Caco-2 (cell line): ENCODE measurements at regions not wholly inside any gene's neighbourhood (a gene's known extent, or its start where the extent isn't known, plus 50 kb on each side); places are given as distances from the start of the nearest gene placed in this dataset.

Experiments used
- BruUV-seq: library from RNA; stranded (reverse); fragments of 400-500 nt; replicated peaks from 2 replicates; lab custom pipeline; 2021; lab: Mats Ljungman, UMichigan
- CTCF ChIA-PET: fragments of 300-600 bp; sonication (Branson Sonifier 250); formaldehyde crosslinking; loops from one replicate; lab custom pipeline; 2022; ENCODE audit warnings: antibody characterized with exemption; lab: Charles Lee
- POLR2A ChIA-PET: fragments of 300-600 bp; sonication (Branson Sonifier 250); formaldehyde crosslinking; loops from one replicate; lab custom pipeline; 2022; ENCODE audit warnings: antibody characterized with exemption; lab: Charles Lee
- DNase-seq, 2 experiments: peaks; one replicate each; pipeline versions ENCODE4 v3.0.0 to v3.0.0-alpha.2; 2020 to 2022
- H3K27me3 ChIP-seq: replicated peaks from 2 replicates; pipeline ENCODE4 v1.6.0; 2011; ENCODE audit warnings: low read length; ENCODE audit not compliant: control insufficient read depth, insufficient read depth
- H3K36me3 ChIP-seq: 2 replicates; pipeline ENCODE4 v1.5.1; 2011; ENCODE audit warnings: low read length; ENCODE audit not compliant: control insufficient read depth, insufficient read depth
- H3K4me1 ChIP-seq: fragments of 250-450 bp; sonication (Bioruptor Pico); 2 replicates; pipeline ENCODE4 v1.5.1; 2020; ENCODE audit warnings: mild to moderate bottlenecking
- H3K4me3 ChIP-seq: 2 replicates; pipeline ENCODE4 v1.5.1; 2011; ENCODE audit warnings: low read depth, mild to moderate bottlenecking, control low read depth, low read length
- H3K9me3 ChIP-seq: fragments of 250-450 bp; sonication (Bioruptor Pico); 2 replicates; pipeline ENCODE4 v1.5.1; 2020; ENCODE audit warnings: mild to moderate bottlenecking, moderate library complexity
- H3K27ac Mint-ChIP-seq: one replicate; pipeline ENCODE4 v1.8.0; 2022; ENCODE audit warnings: mixed read lengths; ENCODE audit not compliant: unreplicated experiment
- H3K27me3 Mint-ChIP-seq: one replicate; pipeline ENCODE4 v1.8.0; 2022; ENCODE audit warnings: mixed read lengths; ENCODE audit not compliant: insufficient read depth, unreplicated experiment
- H3K36me3 Mint-ChIP-seq: one replicate; pipeline ENCODE4 v1.8.0; 2022; ENCODE audit warnings: mild to moderate bottlenecking, mixed read lengths; ENCODE audit not compliant: insufficient read depth, unreplicated experiment
- H3K4me1 Mint-ChIP-seq: one replicate; pipeline ENCODE4 v1.8.0; 2022; ENCODE audit warnings: low read depth, mixed read lengths; ENCODE audit not compliant: unreplicated experiment
- H3K4me3 Mint-ChIP-seq: one replicate; pipeline ENCODE4 v1.8.0; 2022; ENCODE audit warnings: mild to moderate bottlenecking, moderate library complexity, mixed read lengths; ENCODE audit not compliant: unreplicated experiment
- H3K9me3 Mint-ChIP-seq: one replicate; pipeline ENCODE4 v1.8.0; 2022; ENCODE audit warnings: mixed read lengths; ENCODE audit not compliant: unreplicated experiment
- CTCF ChIP-seq, 2 experiments: fragments of 200-600 bp in 1 of 2; IDR thresholded peaks; 1 replicate in 1 of 2; 2 replicates in 1 of 2; pipeline versions ENCODE4 v1.5.1 to v1.8.0; 2011 to 2022; ENCODE audit warnings: antibody characterized with exemption in 1 of 2, control low read depth in 1 of 2, inconsistent platforms in 1 of 2, low read depth in 1 of 2, low read length in 1 of 2, mild to moderate bottlenecking in 1 of 2, moderate library complexity in 1 of 2; ENCODE audit not compliant: insufficient read depth in 1 of 2, severe bottlenecking in 1 of 2, unreplicated experiment in 1 of 2
- intact Hi-C: fragments of 100-400 bp; cut with micrococcal nuclease; formaldehyde crosslinking; loops from one replicate; pipeline ENCODE4 v1.10.0; 2022; ENCODE audit not compliant: unreplicated experiment

- no peak for TF ChIP-seq CTCF (IDR thresholded peaks at IDR 0.05; ENCODE audit: insufficient read depth in 1 of 2, low read depth in 1 of 2, low read length in 1 of 2, severe bottlenecking in 1 of 2, unreplicated experiment in 1 of 2)
- Histone ChIP-seq H3K4me1 (no peaks in the 10 kb centered on the region), H3K27me3 (no peaks in the 10 kb centered on the region), H3K4me3 (no peak overlapping the region), H3K9me3 (no peaks in the 10 kb centered on the region), H3K36me3 (no peaks in the 10 kb centered on the region)
- POLR2A ChIA-PET, result no interaction called here
- Mint-ChIP-seq H3K4me3 (no peak overlapping the region), H3K9me3 (no peaks in the 10 kb centered on the region), H3K27ac (no peak overlapping the region), H3K36me3 (no peaks in the 10 kb centered on the region), H3K27me3 (peaks cover 27% of the 10 kb centered on the region), H3K4me1 (no peaks in the 10 kb centered on the region)
- CTCF ChIA-PET, result no interaction called here
- DNase-seq, result no peak
- intact Hi-C loops, result no loop called here
- no TSS peak for BruUV-seq
These were observed 844.0 kb downstream of the TBC1D22A start for GRCh38 chr22:47606426-47606825.

GRCh38 chr22:47605886-47606285 is 843.4 kb downstream of the TBC1D22A start:
- ChIA-PET CTCF (no interaction called here), POLR2A (no interaction called here)
- Histone ChIP-seq H3K36me3 (no peaks in the 10 kb centered on the region), H3K4me3 (no peak overlapping the region), H3K4me1 (no peaks in the 10 kb centered on the region), H3K27me3 (no peaks in the 10 kb centered on the region), H3K9me3 (no peaks in the 10 kb centered on the region)
- no TSS peak for BruUV-seq
- Mint-ChIP-seq H3K36me3 (no peaks in the 10 kb centered on the region), H3K4me3 (no peak overlapping the region), H3K9me3 (no peaks in the 10 kb centered on the region), H3K4me1 (no peaks in the 10 kb centered on the region), H3K27ac (no peak overlapping the region), H3K27me3 (peaks cover 28% of the 10 kb centered on the region)
- TF ChIP-seq CTCF (IDR thresholded peaks at IDR 0.05; ENCODE audit: insufficient read depth in 1 of 2, low read depth in 1 of 2, low read length in 1 of 2, severe bottlenecking in 1 of 2, unreplicated experiment in 1 of 2), result no peak
- intact Hi-C loops, result no loop called here
- DNase-seq, result peak in 1 of 2 experiments; percentile 23

GRCh38 chr22:47605441-47605840 is 843.0 kb downstream of the TBC1D22A start:
- no peak for DNase-seq
- POLR2A ChIA-PET, result no interaction called here
- Histone ChIP-seq H3K9me3 (no peaks in the 10 kb centered on the region), H3K36me3 (no peaks in the 10 kb centered on the region), H3K4me1 (no peaks in the 10 kb centered on the region), H3K27me3 (no peaks in the 10 kb centered on the region), H3K4me3 (no peak overlapping the region)
- intact Hi-C loops, result no loop called here
- TF ChIP-seq CTCF (IDR thresholded peaks at IDR 0.05; ENCODE audit: insufficient read depth in 1 of 2, low read depth in 1 of 2, low read length in 1 of 2, severe bottlenecking in 1 of 2, unreplicated experiment in 1 of 2), result no peak
- Mint-ChIP-seq H3K4me1 (no peaks in the 10 kb centered on the region), H3K36me3 (no peaks in the 10 kb centered on the region), H3K4me3 (no peak overlapping the region), H3K9me3 (no peaks in the 10 kb centered on the region), H3K27ac (no peak overlapping the region), H3K27me3 (peaks cover 28% of the 10 kb centered on the region)
- CTCF ChIA-PET, result no interaction called here
- BruUV-seq, result no TSS peak
